NCI-H82 treated with DMSO at 0.1 percent for 48 hours (cell line): ENCODE measurements at regions not wholly inside any gene's neighbourhood (a gene's known extent, or its start where the extent isn't known, plus 50 kb on each side); places are given as distances from the start of the nearest gene placed in this dataset.
"Not testable (repeated sequence)": the region's sequence is repeated elsewhere in the genome, so short reads cannot be mapped to it uniquely, and the experiment has no call there.

ENCODE experiments used
- DNase-seq: peaks from one replicate; lab custom pipeline; 2025; ENCODE audit not compliant: unreplicated experiment; lab: John Stamatoyannopoulos, UW

DNA sequence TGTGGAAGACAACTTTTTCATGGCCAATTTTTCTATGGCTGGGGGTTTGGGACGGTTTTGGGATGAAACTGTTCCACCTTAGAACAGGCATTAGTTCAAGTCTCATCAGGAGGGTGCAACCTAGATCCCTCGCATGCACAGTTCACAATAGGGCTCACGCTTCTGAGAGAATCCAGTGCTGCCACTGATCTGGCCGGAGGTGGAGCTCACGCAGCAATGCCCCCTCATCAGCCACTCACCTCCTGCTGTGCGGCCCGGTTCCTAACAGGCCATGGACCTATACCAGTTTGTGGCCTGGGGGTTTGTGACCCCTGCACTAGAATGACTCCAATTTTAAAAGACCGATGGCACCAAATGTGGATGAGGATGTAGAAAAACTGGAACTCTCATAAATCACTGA is 127.2 kb upstream of the IER5L start:
- DNase-seq = no peak

DNA sequence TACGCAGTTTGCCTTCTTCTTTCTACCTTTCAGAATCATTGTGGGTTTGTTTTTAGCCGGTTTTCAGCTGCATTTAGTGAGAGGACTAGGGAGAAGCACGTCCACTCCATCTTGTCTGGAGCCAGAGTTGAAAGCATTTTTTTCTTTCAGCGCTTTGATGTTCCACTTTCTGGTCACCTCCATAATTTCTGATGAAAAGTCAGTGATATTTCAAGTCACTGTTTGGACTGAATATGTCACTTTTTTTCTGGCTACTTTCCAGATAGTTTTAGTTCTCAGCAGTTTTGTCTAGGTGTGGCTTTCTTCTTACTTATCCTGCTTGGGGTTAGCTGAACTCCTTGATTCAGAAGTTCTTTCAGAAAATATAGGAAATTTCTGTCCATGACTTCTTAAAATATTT is 123.9 kb upstream of the IER5L start:
- DNase-seq = no peak

DNA sequence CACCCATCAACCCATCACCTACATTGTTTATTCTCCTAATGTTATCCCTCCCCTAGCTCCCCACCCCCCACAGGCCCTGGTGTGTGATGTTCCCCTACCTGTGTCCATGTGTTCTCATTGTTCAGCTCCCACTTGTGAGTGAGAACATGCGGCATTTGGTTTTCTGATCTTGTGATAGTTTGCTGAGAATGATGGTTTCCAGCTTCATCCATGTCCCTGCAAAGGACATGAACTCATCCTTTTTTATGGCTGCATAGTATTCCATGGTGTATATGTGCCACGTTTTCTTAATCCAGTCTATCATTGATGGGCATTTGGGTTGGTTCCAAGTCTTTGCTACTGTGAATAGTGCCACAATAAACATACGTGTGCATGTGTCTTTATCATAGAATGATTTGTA is 118.1 kb upstream of the IER5L start:
- not testable (repeated sequence) for DNase-seq

DNA sequence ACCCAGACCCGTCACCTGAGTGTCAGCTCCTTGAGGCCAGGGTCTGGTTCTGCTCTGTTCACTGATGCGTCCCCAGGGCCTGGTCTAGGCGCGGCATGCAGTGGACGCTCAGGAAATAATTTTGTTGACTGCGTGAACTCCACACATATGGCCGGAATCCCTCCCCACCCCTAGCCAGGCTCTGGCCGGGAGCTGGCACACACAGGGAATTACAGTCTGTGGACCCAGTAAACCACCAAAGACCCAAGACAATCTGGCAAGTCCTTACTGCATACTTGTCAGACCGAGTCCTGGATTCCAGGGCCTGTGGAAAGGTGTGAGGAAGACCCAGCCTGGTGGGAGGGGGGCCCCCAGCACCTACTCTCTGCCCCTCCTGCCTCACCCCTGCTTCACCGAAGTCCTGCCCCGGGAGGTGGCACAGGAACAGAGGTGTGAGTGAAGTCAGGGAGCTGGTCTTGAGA is 113.0 kb upstream of the IER5L start:
- DNase-seq = no peak

DNA sequence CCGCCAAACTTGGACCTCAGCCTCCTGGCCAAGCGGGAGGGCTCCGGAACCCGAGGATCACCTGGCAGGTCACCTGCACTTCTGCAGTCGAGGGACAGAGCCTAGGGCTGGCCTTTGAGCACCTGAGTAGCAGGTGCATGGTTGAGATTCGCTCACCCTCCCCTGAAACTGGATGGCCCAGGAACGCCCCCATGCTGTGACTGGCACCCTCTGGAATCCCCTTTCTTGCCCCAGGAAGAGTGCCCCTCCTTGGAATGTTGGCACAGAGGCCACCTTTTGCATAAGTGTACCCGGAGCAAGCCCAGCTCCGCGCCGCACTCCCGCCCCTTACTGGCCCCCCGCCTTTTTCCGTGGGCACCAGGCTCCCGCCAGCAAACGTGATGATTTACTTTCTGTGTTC is 112.5 kb upstream of the IER5L start:
- DNase-seq = no peak

DNA sequence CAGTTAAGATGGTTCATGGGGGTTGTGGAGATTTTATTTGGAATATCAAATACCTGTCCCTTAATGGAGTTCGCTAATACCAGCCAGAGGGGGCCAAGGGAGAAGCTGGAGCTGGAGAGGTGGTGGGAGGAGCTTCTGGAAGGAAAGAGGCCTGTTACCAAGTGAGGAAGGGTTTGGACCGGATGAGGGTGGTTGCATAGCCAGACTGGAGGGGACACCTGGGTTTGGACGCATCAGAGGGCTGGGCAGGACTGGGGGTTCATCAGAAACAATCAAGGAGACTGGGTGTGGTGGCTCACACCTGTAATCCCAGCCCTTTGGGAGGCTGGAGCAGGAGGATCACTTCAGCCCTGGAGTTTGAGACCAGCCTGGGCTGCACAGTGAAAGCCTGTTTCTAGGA is 111.8 kb upstream of the IER5L start:
- no peak for DNase-seq

DNA sequence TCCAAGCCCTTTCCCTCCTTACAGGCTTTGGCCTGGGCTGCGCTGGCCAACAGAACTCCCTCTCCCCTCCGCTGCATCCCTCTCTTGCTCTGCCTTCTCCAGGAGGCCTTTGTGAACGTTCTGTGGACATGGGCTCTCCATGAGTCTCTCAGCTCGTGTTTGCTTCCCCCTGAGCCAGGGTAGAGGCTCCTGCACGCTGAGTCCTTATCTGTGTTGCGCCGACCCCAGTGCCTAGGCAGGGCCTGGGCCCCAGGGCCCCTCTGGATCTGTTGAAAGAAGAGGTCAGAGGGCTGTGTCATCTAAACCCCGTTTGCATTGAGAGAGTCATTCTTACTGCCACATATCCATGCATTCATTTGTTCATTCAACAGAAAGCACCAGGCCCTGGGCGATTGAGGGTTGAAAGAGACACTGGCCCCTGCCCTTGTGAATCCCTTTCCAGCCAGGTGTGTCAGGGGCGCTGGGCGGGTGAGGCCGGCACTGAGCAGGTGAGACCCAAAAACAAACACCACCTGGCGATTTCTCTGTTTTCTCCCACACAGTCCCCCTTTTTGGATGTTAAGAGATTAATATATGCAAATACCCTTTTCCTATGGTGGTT is 111.2 kb upstream of the IER5L start:
- no peak for DNase-seq

DNA sequence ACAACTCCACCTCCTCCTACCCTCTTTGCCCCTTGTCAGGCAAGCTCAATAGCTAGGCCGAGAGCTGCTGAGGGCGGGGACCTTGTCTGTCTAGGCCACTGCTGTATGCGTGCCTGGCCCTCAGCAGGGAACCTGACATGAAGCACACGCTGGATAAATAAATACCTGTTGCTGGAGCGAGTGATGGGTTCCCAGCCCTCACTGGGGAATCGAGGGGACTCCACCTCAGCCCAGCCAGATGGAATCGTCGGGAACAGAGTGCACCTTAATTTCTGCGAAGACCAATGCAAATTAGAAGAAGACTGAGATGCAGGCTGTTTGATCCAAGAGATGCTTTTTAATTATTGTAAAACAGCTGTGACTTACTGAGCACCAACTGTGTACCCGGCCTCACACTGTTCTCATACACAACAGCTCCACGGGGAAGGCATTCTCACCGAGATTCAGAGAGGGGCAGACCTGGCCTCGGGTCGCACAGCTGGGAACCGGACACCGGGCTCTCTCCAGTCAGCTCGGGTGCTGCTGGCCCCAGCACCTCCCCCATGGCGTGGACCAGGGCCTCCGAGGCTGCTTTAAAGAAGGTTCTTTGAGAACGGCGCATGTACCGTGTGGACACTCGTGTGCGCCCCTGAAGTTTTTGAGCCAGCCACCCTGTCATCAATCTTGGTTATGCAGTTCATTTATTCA is 109.7 kb upstream of the IER5L start:
- no peak for DNase-seq

DNA sequence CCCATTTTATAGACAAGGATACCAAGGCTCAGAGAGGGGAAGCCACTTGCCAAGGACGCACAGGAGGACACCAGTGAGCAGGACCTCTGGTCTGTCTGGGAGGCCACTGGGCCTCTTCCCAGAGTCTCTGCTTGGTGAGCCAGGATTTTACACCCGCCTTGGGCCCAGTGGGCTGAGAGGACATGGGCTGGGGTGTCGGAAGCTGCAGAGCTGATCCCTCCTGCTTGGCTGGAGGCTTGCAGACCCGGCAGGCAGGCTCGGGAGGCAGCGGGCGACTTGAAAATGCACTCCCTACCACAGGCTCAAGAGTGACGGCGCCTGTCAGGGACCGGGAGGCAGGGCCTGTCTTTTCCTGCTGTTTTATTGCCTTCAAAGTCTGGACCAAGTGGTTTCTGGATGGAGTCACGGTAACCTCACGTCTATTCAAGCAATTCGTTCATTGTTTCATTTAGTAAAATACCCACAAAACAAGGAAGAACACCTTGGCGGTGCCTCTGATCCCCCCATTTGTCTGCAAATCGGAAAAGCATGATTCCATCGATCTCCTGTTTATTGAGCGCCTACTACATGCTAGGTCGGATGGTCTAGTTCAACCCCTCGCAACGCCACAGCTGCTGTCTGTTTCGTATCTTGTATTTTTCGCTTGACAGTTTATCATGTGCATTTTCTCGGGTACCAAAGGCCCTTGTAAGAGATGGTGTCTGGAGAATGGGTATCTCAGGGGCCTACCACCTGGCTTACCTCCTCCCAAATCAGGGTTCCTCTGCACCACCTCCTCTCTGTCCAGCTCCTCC is 108.1 kb upstream of the IER5L start:
- no peak for DNase-seq

DNA sequence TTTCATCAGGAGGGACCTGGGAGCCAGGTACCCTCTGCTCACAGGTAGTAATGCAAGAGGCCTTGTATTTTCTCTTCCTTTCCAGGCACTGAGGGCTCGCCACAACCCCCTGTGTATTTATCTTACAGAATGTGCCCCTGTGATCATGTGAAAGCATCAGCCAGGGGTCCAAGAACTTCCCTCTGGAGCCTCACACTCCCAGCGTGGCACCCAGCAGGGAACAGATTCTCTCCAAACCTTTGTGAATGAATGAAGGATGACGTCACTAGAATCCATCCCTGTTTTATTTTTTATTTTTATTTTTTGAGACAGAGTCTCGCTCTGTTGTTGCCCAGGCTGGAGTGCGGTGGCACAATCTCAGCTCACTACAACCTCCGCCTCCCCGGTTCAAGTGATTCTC is 107.3 kb upstream of the IER5L start:
- DNase-seq = no peak

DNA sequence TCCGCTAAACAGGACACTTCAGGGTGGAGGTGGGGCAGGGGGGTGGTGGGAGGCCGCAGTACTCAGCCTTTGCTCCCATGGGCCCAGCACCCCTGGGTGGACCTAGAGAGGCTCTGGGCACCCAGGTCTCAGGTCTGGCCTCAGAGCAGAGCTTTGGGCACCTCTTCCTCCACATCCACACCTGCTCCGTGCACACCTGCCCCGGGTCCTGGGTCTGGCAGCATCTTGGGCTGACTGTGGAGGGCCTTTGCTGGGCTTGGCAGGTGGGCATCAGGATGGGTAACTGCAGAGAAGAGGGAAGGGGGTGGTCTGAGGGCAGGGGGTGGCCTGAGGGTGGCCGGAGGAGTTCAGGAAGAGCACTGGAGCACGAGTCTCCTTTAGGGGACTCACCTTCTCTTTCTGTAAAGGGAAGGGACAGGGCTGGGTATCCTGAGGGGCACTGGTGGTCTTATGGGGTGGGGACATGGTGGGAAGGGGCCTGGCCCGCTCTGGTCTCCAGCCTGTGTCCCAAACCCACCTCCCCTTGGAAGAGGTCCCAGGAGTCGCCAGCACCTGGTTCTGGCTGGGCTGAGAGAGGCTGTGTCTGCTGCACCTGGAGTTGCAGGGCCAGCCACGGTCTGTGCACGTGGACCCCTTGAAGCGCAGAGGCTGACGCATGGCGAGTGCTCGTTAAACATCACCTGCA is 106.7 kb upstream of the IER5L start:
- DNase-seq = no peak

DNA sequence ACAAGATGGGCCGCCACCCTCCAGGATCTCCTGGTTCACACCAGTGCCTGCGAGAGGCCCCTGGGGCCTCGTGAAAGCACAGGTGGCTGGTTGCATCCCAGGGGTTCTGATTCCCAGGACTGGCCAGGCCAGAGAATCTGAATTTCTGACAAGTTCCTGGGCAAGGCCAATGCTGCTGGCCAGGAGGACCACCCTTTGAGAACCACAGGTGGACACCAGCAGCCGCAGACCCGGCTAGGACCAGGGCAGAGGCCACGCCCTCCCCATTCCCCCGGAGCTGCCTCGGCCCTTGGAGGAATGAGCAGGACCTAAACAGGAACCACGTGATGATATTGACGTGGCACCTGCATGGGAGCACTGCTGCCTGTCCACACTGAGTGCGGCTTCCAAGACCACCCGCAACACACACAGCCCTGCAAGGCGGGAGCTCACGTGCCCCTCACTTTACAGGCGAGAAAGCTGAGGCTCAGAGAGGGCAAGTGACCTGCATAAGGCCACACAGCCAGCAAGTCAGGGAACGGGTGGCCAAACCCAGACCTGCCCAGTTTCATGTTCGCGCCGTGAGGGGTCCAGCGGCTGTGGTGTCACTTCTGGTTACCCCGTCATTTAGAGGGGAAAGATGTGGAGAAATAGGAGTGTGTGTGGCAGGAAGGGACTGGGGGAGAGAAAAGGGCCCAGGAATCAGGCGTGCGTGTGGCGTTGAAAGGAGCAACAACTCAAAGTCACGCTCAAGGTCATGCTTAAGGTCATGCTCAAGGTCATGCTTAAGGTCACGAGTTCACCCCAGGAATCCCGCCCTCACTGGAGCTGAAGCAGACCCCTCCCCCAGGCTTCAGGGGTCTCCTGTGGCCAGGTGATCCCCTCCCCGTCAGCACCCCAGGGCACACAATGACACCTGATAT is 105.9 kb upstream of the IER5L start:
- DNase-seq = no peak

DNA sequence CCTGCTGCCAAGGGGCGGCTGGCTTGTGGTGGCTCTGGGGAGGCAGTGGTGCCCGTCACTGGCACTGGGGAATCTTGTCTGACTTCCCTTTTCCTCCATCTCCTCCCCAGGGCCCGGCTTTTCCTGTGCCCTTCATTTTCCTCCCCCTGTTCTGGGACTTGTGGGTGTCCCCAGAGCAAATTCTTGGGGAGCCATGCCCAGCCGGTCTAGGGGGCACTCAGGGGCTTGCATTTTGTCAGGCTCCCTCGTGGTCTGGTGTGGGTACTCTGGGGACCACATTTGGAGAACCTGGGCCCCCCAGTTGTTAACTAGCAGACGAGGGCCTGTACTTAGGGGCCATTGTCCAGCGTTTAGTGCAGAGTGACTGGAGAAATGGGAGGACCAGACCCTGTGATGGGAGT is 105.2 kb upstream of the IER5L start:
- no peak for DNase-seq

DNA sequence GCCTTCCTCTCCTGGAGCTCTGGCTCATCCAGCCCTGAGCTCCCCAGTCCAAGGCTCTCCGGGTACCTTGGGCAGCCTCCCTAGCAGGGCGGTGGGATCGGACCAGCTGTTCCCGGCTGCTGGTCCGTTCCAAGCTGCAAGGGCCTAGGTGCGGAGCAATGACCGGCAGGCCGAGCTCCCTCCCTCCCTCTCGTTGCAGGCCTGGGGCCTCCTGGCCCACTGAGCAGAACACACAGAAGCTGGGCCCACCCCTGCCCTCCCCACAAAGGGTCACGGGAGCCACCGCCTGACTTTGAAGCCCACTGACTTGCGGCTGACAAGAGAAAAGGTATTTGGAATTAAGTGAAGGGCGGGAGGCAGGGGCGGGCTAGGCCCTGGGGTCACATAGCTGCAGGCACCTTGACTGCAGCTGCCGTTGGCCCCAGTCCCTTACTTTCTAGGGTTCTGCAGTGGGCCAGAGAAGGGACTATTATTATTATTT is 104.7 kb upstream of the IER5L start:
- DNase-seq = no peak

DNA sequence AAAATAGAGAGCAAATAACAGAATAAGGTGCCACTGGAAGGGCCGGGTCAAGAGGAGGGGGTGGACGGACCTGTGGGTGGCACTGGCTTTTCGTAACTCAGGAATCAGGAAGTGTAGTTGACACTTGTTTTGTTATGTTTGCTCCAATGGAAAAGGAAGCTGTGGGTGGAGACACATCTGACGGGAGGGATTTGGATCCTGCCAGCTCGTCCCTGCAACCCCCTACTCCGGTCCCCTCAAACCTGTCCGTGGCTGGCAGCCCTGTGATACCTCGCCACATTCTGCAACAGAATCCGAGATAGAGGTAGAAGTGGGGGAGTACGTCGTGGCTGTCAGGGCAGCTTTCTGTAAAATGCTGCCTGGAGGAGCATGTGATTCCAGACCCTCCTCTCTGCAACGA is 104.2 kb upstream of the IER5L start:
- DNase-seq = no peak

DNA sequence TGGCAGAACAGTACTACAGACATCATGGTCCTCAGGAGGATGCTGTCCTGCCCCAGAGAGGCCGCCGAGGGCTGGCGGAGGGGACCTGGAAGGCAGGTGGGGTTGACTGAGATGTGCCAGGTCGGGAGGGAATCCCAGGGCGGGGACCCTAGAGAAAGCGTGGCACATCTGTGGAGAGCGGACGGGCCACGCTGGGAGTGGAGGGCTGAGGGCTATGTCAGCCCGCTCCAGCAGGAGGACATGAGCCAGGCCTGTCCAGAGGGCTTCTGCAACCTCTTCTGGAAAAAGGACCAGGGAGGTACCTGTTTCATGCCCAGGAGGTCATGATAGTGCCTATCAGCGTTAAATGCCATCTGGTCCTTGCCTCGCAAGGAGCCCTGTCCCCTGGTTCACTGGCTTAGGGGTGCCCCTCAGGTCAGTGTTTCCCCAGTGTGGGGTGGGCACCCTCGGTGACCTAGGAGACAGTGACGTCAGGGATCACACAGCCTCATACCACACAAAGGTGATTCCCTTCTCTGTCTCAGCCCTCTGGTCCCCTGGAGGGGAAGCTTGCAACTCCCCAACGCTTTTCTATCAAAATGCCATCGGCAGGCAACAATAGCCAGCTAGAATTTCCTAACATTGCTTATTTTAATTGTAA is 103.6 kb upstream of the IER5L start:
- DNase-seq = no peak

DNA sequence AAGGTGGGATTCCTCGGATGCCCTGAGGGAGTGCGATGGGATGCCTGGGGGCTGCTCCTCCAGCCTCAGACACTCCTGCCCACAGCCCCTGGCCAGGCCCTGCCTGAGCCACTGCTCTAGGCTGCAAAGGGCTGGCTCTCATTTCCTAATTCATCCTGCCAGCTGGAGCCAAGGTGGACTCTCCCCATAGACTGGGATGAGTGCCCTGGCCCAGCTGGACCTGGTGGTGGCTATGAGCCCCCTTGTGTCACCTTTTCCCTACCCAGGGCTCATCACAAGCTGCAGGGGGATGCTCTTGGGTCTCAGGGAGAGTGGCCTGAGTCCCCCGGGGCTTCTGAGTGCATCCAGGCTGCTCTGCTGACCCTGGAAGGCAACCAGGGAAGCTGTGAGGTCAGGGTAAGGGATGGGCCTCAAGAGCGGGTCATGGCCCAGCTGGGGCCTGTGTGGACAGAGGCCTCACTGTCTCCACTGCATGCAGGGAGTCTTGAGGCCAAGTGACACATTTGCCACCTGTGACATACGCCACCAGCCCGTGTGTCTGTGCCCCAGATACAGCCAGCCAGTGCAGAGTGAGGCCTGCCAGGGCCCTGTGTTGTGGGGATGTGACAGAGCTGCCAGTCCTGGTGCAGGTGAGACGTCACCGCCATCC is 102.7 kb upstream of the IER5L start:
- no peak for DNase-seq

DNA sequence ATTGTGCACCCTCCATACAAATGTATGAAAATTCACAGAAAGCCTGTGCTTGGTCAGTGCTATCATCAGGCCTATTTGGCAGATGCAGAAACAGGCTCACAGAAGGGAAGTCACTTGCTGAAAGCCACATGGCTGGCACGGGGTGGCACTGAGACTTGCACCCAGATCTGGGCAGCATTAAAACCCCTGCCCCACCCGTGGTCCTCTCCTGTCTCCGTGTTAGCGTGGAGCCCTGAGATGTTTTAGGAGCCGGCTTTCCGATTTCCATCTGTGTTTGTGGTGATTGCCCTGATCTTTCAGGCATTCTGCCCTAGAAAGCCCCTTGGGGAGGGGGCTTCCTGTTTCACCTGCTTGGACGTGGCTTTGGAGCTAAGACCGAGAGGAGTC is 102.2 kb upstream of the IER5L start:
- no peak for DNase-seq

DNA sequence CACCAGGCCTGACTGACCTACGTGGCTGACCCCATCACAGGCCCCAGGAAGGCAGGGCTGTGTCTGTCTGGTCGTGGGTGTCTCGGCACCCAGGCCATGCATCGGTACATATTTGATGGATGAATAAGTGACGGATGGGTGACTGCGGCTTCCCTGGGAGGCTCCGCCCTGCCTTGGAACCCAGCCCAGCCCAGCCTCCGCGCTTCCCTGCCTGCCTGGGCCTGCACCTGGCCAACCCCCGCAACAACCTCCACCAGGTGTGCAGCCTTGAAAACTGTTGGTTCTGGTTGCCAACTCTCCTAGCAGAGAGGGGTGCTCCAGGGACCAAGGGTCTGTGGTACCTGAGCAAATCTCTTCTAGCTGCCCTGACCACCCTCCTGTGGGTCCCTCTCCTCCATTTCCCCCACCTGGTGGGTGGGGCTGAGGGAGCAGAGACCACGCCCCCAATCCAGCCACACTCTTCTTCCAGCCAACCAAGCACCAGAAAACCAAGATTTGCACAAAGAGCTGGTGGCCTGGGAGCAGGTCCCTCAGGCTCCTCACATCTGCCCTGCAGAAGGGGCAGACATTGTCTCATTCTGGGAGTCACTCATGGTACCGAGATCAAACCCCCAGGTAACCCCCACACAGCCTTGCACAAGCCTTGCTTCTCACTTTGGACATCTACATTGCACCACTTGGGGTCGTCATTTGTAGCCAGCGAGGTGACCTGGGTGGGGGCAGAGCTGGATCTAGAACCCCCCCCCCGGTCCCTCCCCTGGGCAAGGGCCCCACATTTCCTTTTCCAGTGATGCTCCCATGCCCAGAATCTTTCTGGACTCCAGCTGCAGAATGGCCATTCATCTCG is 100.6 kb upstream of the IER5L start:
- DNase-seq = no peak
